HEK293 (cell line): ENCODE measurements at regions not wholly inside any gene's neighbourhood (a gene's known extent, or its start where the extent isn't known, plus 50 kb on each side); places are given as distances from the start of the nearest gene placed in this dataset.

Experiments used
- CTCF ChIP-seq: fragments of 450-650 bp; formaldehyde crosslinking; IDR thresholded peaks from 2 replicates; pipeline ENCODE4 v1.5.1; 2016; ENCODE audit warnings: missing biosample characterization, missing genetic modification characterization
- ZBTB49 ChIP-seq: fragments of 450-650 bp; formaldehyde crosslinking; IDR thresholded peaks from 2 replicates; pipeline ENCODE4 v1.5.1; 2016; ENCODE audit warnings: missing biosample characterization, missing genetic modification characterization, low read depth
- ZBTB7A ChIP-seq: fragments of 450-650 bp; formaldehyde crosslinking; IDR thresholded peaks from 2 replicates; pipeline ENCODE4 v1.5.1; 2016; ENCODE audit warnings: low read depth, missing biosample characterization, missing genetic modification characterization
- ZNF19 ChIP-seq: fragments of 450-650 bp; formaldehyde crosslinking; IDR thresholded peaks from 2 replicates; pipeline ENCODE4; 2016; ENCODE audit warnings: missing biosample characterization, missing genetic modification characterization, low read depth
- ZNF211 ChIP-seq: fragments of 450-650 bp; formaldehyde crosslinking; IDR thresholded peaks from 2 replicates; pipeline ENCODE4 v1.5.1; 2016; ENCODE audit warnings: low read depth, missing biosample characterization, missing genetic modification characterization
- ZNF24 ChIP-seq: fragments of 450-650 bp; formaldehyde crosslinking; IDR thresholded peaks from 2 replicates; pipeline ENCODE4 v1.5.1; 2016; ENCODE audit warnings: missing biosample characterization, missing genetic modification characterization
- ZNF548 ChIP-seq: fragments of 450-650 bp; formaldehyde crosslinking; IDR thresholded peaks from 2 replicates; pipeline ENCODE4 v1.5.1; 2016; ENCODE audit warnings: missing biosample characterization, missing genetic modification characterization
- ZNF555 ChIP-seq: fragments of 450-650 bp; formaldehyde crosslinking; conservative IDR thresholded peaks from 2 replicates; pipeline ENCODE4 v1.5.1; 2017; ENCODE audit warnings: missing biosample characterization, mild to moderate bottlenecking, missing genetic modification characterization, inconsistent platforms
- ZNF558 ChIP-seq: fragments of 450-650 bp; formaldehyde crosslinking; IDR thresholded peaks from 2 replicates; pipeline ENCODE4 v1.5.1; 2016; ENCODE audit warnings: missing biosample characterization, missing genetic modification characterization
- TF ChIP-seq, protein P1 (sequence below): fragments of 450-650 bp; formaldehyde crosslinking; IDR thresholded peaks from 2 replicates; pipeline ENCODE4 v1.5.1; 2016; ENCODE audit warnings: missing biosample characterization, missing genetic modification characterization

DNA sequence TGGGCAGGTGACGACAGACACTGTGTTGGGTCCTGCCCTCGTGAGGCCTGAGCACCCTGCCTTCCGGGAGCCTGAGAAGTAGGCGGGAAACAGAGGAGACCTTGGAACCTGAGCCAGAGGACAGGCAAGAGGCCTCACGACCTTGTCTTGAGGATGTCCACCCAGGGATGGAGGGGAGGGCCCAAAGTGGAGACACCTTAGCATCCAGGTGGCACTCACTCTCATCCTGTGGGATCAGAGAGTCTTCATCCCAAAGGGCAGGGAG is 347.2 kb downstream of the NPHP4 start:
- TF ChIP-seq CTCF (tag by site-specific recombination) (no peak), ZNF548 (no peak), ZBTB49 (tag by site-specific recombination) (no peak), ZNF558 (no peak), ZNF211 (no peak), ZNF555 (tag by site-specific recombination) (no peak), ZBTB7A (no peak), ZNF24 (tag by site-specific recombination) (no peak), ZNF19 (tag by site-specific recombination) (no peak)
- TF ChIP-seq, protein P1, sequence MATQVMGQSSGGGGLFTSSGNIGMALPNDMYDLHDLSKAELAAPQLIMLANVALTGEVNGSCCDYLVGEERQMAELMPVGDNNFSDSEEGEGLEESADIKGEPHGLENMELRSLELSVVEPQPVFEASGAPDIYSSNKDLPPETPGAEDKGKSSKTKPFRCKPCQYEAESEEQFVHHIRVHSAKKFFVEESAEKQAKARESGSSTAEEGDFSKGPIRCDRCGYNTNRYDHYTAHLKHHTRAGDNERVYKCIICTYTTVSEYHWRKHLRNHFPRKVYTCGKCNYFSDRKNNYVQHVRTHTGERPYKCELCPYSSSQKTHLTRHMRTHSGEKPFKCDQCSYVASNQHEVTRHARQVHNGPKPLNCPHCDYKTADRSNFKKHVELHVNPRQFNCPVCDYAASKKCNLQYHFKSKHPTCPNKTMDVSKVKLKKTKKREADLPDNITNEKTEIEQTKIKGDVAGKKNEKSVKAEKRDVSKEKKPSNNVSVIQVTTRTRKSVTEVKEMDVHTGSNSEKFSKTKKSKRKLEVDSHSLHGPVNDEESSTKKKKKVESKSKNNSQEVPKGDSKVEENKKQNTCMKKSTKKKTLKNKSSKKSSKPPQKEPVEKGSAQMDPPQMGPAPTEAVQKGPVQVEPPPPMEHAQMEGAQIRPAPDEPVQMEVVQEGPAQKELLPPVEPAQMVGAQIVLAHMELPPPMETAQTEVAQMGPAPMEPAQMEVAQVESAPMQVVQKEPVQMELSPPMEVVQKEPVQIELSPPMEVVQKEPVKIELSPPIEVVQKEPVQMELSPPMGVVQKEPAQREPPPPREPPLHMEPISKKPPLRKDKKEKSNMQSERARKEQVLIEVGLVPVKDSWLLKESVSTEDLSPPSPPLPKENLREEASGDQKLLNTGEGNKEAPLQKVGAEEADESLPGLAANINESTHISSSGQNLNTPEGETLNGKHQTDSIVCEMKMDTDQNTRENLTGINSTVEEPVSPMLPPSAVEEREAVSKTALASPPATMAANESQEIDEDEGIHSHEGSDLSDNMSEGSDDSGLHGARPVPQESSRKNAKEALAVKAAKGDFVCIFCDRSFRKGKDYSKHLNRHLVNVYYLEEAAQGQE (tag by site-specific recombination), result no peak
